ENCODE measurements at regions not wholly inside any gene's neighbourhood (a gene's known extent, or its start where the extent isn't known, plus 50 kb on each side); places are given as distances from the start of the nearest gene placed in this dataset.

- Histone ChIP-seq H3K4me1 (ENCODE audit: control insufficient read depth in 2 of 2, insufficient read depth in 2 of 2, low read length in 2 of 2) (no peaks in the 10 kb centered on the region), H3K4me3 (ENCODE audit: low read length in 2 of 2) (no peak overlapping the region), H3K36me3 (ENCODE audit: control insufficient read depth in 2 of 2, insufficient read depth in 2 of 2, low read length in 1 of 2) (no peaks in the 10 kb centered on the region), H3K27ac (ENCODE audit: low read depth in 1 of 2, low read length in 1 of 2) (no peak overlapping the region), H3K27me3 (ENCODE audit: control insufficient read depth in 2 of 2, insufficient read depth in 1 of 2, low read length in 1 of 2) (no peaks in the 10 kb centered on the region), H3K9me3 (ENCODE audit: control insufficient read depth in 2 of 2, insufficient read depth in 1 of 2, low read length in 1 of 2) (no peaks in the 10 kb centered on the region)
- no peak for DNase-seq (ENCODE audit: low read depth in 6 of 9, low spot score in 9 of 9)
- 98% methylated on average over 3 of the region's 3 CpGs for WGBS
These were observed 102.3 kb upstream of the MAP2 start for GRCh38 chr2:209321581-209321980.

GRCh38 chr2:209322041-209322440, 101.8 kb upstream of the MAP2 start:
- H3K9me3 ChIP-seq (ENCODE audit: control insufficient read depth in 2 of 2, insufficient read depth in 1 of 2, low read length in 1 of 2): no peaks in the 10 kb centered on the region
- 88% methylated on average over 1 of the region's 1 CpG for WGBS

GRCh38 chr2:209322905-209323512, 100.8 kb upstream of the MAP2 start:
- DNase-seq (ENCODE audit: low read depth in 6 of 9, low spot score in 9 of 9): no peak
- no peaks in the 10 kb centered on the region for H3K27me3 ChIP-seq (ENCODE audit: control insufficient read depth in 2 of 2, insufficient read depth in 1 of 2, low read length in 1 of 2)
- no peaks in the 10 kb centered on the region for H3K36me3 ChIP-seq (ENCODE audit: control insufficient read depth in 2 of 2, insufficient read depth in 2 of 2, low read length in 1 of 2)
- no peak overlapping the region for H3K27ac ChIP-seq (ENCODE audit: low read depth in 1 of 2, low read length in 1 of 2)
- no peaks in the 10 kb centered on the region for H3K9me3 ChIP-seq (ENCODE audit: control insufficient read depth in 2 of 2, insufficient read depth in 1 of 2, low read length in 1 of 2)
- WGBS: 88% methylated on average over 5 of the region's 5 CpGs
- no peaks in the 10 kb centered on the region for H3K4me1 ChIP-seq (ENCODE audit: control insufficient read depth in 2 of 2, insufficient read depth in 2 of 2, low read length in 2 of 2)
- no peak overlapping the region for H3K4me3 ChIP-seq (ENCODE audit: low read length in 2 of 2)

More at GRCh38 chr2:209322041-209322440, 101.8 kb upstream of the MAP2 start:
- no peaks in the 10 kb centered on the region for H3K36me3 ChIP-seq (ENCODE audit: control insufficient read depth in 2 of 2, insufficient read depth in 2 of 2, low read length in 1 of 2)
- no peak for DNase-seq (ENCODE audit: low read depth in 6 of 9, low spot score in 9 of 9)
- no peak overlapping the region for H3K27ac ChIP-seq (ENCODE audit: low read depth in 1 of 2, low read length in 1 of 2)
- no peaks in the 10 kb centered on the region for H3K4me1 ChIP-seq (ENCODE audit: control insufficient read depth in 2 of 2, insufficient read depth in 2 of 2, low read length in 2 of 2)
- no peaks in the 10 kb centered on the region for H3K27me3 ChIP-seq (ENCODE audit: control insufficient read depth in 2 of 2, insufficient read depth in 1 of 2, low read length in 1 of 2)
- no peak overlapping the region for H3K4me3 ChIP-seq (ENCODE audit: low read length in 2 of 2)

- H3K36me3 ChIP-seq (ENCODE audit: control insufficient read depth in 2 of 2, insufficient read depth in 2 of 2, low read length in 1 of 2): no peaks in the 10 kb centered on the region
- H3K4me3 ChIP-seq (ENCODE audit: low read length in 2 of 2): no peak overlapping the region
- H3K4me1 ChIP-seq (ENCODE audit: control insufficient read depth in 2 of 2, insufficient read depth in 2 of 2, low read length in 2 of 2): no peaks in the 10 kb centered on the region
- no peak overlapping the region for H3K27ac ChIP-seq (ENCODE audit: low read depth in 1 of 2, low read length in 1 of 2)
- H3K27me3 ChIP-seq (ENCODE audit: control insufficient read depth in 2 of 2, insufficient read depth in 1 of 2, low read length in 1 of 2): no peaks in the 10 kb centered on the region
- 90% methylated on average over 2 of the region's 2 CpGs for WGBS
- no peaks in the 10 kb centered on the region for H3K9me3 ChIP-seq (ENCODE audit: control insufficient read depth in 2 of 2, insufficient read depth in 1 of 2, low read length in 1 of 2)
- DNase-seq (ENCODE audit: low read depth in 6 of 9, low spot score in 9 of 9): no peak
These were observed 100.1 kb upstream of the MAP2 start for GRCh38 chr2:209323738-209324137.

- Histone ChIP-seq H3K9me3 (ENCODE audit: control insufficient read depth in 2 of 2, insufficient read depth in 1 of 2, low read length in 1 of 2) (no peaks in the 10 kb centered on the region), H3K36me3 (ENCODE audit: control insufficient read depth in 2 of 2, insufficient read depth in 2 of 2, low read length in 1 of 2) (no peaks in the 10 kb centered on the region), H3K4me1 (ENCODE audit: control insufficient read depth in 2 of 2, insufficient read depth in 2 of 2, low read length in 2 of 2) (no peaks in the 10 kb centered on the region), H3K4me3 (ENCODE audit: low read length in 2 of 2) (no peak overlapping the region), H3K27ac (ENCODE audit: low read depth in 1 of 2, low read length in 1 of 2) (no peak overlapping the region), H3K27me3 (ENCODE audit: control insufficient read depth in 2 of 2, insufficient read depth in 1 of 2, low read length in 1 of 2) (no peaks in the 10 kb centered on the region)
- DNase-seq (ENCODE audit: low read depth in 6 of 9, low spot score in 9 of 9): no peak
These were observed 99.6 kb upstream of the MAP2 start for GRCh38 chr2:209324281-209324680.

GRCh38 chr2:209331291-209331844, 92.5 kb upstream of the MAP2 start:
- peak in 1 of 9 donors; percentile 3 for DNase-seq (ENCODE audit: low read depth in 6 of 9, low spot score in 9 of 9)
- Histone ChIP-seq H3K27ac (ENCODE audit: low read depth in 1 of 2, low read length in 1 of 2) (no peak overlapping the region), H3K36me3 (ENCODE audit: control insufficient read depth in 2 of 2, insufficient read depth in 2 of 2, low read length in 1 of 2) (no peaks in the 10 kb centered on the region), H3K4me1 (ENCODE audit: control insufficient read depth in 2 of 2, insufficient read depth in 2 of 2, low read length in 2 of 2) (no peaks in the 10 kb centered on the region), H3K4me3 (ENCODE audit: low read length in 2 of 2) (no peak overlapping the region), H3K9me3 (ENCODE audit: control insufficient read depth in 2 of 2, insufficient read depth in 1 of 2, low read length in 1 of 2) (no peaks in the 10 kb centered on the region), H3K27me3 (ENCODE audit: control insufficient read depth in 2 of 2, insufficient read depth in 1 of 2, low read length in 1 of 2) (no peaks in the 10 kb centered on the region)
- WGBS: 41% methylated on average over 1 of the region's 1 CpG

- no peak overlapping the region for H3K27ac ChIP-seq (ENCODE audit: low read depth in 1 of 2, low read length in 1 of 2)
- peak in 7 of 9 donors; percentile 4 to 51 (median 19) for DNase-seq (ENCODE audit: low read depth in 6 of 9, low spot score in 9 of 9)
- 12% methylated on average over 7 of the region's 7 CpGs for WGBS
- H3K4me1 ChIP-seq (ENCODE audit: control insufficient read depth in 2 of 2, insufficient read depth in 2 of 2, low read length in 2 of 2): no peaks in the 10 kb centered on the region
- no peaks in the 10 kb centered on the region for H3K36me3 ChIP-seq (ENCODE audit: control insufficient read depth in 2 of 2, insufficient read depth in 2 of 2, low read length in 1 of 2)
- H3K27me3 ChIP-seq (ENCODE audit: control insufficient read depth in 2 of 2, insufficient read depth in 1 of 2, low read length in 1 of 2): no peaks in the 10 kb centered on the region
- H3K9me3 ChIP-seq (ENCODE audit: control insufficient read depth in 2 of 2, insufficient read depth in 1 of 2, low read length in 1 of 2): no peaks in the 10 kb centered on the region
- no peak overlapping the region for H3K4me3 ChIP-seq (ENCODE audit: low read length in 2 of 2)
These were observed 89.4 kb upstream of the MAP2 start for GRCh38 chr2:209334188-209335017.

GRCh38 chr2:209340522-209340921, 83.3 kb upstream of the MAP2 start:
- Histone ChIP-seq H3K27ac (ENCODE audit: low read depth in 1 of 2, low read length in 1 of 2) (no peak overlapping the region), H3K36me3 (ENCODE audit: control insufficient read depth in 2 of 2, insufficient read depth in 2 of 2, low read length in 1 of 2) (no peaks in the 10 kb centered on the region), H3K9me3 (ENCODE audit: control insufficient read depth in 2 of 2, insufficient read depth in 1 of 2, low read length in 1 of 2) (no peaks in the 10 kb centered on the region), H3K27me3 (ENCODE audit: control insufficient read depth in 2 of 2, insufficient read depth in 1 of 2, low read length in 1 of 2) (no peaks in the 10 kb centered on the region), H3K4me3 (ENCODE audit: low read length in 2 of 2) (no peak overlapping the region), H3K4me1 (ENCODE audit: control insufficient read depth in 2 of 2, insufficient read depth in 2 of 2, low read length in 2 of 2) (no peaks in the 10 kb centered on the region)
- no peak for DNase-seq (ENCODE audit: low read depth in 6 of 9, low spot score in 9 of 9)
- 15% methylated on average over 2 of the region's 2 CpGs for WGBS

- H3K36me3 ChIP-seq (ENCODE audit: control insufficient read depth in 2 of 2, insufficient read depth in 2 of 2, low read length in 1 of 2): no peaks in the 10 kb centered on the region
- no peak for DNase-seq (ENCODE audit: low read depth in 6 of 9, low spot score in 9 of 9)
- no peak overlapping the region for H3K27ac ChIP-seq (ENCODE audit: low read depth in 1 of 2, low read length in 1 of 2)
- H3K4me3 ChIP-seq (ENCODE audit: low read length in 2 of 2): no peak overlapping the region
- H3K27me3 ChIP-seq (ENCODE audit: control insufficient read depth in 2 of 2, insufficient read depth in 1 of 2, low read length in 1 of 2): no peaks in the 10 kb centered on the region
- WGBS: 90% methylated on average over 3 of the region's 3 CpGs
- no peaks in the 10 kb centered on the region for H3K4me1 ChIP-seq (ENCODE audit: control insufficient read depth in 2 of 2, insufficient read depth in 2 of 2, low read length in 2 of 2)
- H3K9me3 ChIP-seq (ENCODE audit: control insufficient read depth in 2 of 2, insufficient read depth in 1 of 2, low read length in 1 of 2): no peaks in the 10 kb centered on the region
These were observed 79.5 kb upstream of the MAP2 start for GRCh38 chr2:209344349-209344748.
